HG03108 (cell line): ENCODE measurements at regions not wholly inside any gene's neighbourhood (a gene's known extent, or its start where the extent isn't known, plus 50 kb on each side); places are given as distances from the start of the nearest gene placed in this dataset.

Experiments used
- ATAC-seq: cut with Tn5 transposase; IDR thresholded peaks from one replicate; pipeline ENCODE4 v1.9.1; 2021; ENCODE audit warnings: moderate library complexity; ENCODE audit not compliant: unreplicated experiment

DNA sequence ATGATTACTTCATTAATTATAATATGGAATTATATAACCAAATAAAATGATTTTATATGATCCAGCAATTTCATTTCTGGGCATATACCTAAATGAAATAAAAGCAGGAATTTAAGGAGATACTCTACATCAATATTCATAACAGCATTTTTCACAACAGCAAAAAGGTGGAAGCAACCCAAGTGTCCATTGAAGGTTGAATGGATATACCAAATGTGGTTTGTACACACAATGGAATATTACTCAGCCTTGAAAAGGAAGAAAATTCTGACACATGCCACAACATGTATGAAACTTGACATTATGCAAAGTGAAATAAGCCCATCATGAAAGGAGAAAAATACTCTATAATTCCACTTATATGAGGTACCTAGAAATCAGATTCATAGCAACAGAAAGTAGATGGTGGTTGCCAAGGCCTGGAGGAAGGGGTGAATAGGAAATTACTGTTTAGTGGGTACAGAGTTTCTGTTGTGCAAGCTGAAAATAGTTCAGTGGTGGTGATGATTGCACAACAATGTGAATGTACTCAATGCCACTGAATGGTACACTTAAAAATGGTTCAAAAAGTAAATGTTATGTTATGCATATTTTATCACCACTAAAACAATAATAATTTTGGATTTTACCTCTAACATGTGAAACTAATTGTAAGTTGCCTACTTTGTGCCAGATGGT, 471.5 kb downstream of the SPRY1 start:
- no peak for ATAC-seq

DNA sequence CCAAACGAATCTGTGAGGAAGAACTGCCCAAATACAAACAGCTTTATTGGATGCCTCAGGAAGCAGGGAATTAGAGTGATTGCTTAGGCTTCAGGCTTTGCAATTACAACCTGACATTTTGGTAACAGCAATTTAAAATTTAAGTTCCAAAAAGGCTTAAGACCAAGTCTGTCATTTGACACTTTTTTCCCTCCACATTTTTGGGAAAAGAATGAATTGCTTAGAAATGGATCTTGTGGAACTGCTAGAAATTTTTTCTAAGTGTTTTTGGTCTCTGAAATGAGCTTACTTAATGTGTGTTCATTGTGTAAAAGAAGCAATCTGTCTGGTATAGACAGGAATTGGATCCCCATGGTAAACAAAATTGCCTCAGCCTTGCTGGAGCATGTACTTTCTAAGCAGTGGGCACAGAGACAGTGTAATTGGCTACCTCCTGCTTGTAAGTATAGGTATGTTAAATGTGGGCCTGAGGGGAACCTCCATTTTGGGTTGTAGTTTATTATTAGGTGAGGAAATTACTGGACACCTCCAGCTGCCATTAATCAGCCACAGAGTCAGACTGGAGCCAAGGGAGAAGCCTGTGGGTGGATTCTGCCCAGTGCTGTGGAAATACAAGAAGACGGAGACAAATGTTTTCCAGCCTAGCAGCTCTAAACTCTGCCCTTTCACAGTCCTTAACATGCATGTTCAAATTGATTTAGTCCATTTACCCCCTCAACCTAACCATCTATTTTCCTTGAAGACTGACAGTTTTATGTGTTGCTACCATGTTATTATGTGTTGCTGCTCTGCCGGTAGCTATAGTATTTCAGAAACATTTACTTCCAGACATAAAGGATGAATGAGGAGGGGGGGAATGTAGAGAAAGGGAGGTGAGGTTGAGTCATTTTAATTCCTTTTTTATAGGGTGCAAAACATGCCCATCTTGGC, 473.0 kb downstream of the SPRY1 start:
- no peak for ATAC-seq

DNA sequence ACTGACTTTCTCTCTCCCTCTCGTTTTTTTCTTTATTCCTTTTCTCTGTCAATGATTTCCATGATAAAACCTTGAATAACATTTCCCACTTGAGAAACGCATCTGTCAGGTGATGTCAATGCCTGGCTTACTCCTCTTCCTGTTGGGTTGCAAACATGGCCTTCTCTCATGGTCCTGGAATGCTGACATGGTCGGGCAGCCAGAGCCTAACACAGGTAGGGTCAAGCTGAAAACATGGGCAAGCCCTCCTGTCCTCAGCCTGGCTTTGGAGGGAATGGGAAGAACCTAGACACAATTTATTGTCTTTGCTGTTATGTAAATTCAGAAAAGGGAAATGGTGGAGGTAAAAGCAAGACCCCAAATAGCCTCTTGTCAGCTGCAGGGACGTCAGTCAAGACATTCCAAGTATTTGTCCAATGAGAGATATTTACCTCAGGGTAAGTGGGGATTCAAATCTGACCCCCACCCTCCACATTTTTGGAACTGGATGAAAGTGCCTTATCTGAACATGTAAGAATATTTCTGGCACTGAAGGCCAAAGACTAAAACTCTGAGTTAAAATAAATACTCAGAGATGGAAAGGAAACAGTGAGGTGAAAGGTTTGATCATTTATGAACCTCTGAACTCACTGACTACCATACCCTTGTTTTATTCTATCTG, 473.8 kb downstream of the SPRY1 start:
- no peak for ATAC-seq

DNA sequence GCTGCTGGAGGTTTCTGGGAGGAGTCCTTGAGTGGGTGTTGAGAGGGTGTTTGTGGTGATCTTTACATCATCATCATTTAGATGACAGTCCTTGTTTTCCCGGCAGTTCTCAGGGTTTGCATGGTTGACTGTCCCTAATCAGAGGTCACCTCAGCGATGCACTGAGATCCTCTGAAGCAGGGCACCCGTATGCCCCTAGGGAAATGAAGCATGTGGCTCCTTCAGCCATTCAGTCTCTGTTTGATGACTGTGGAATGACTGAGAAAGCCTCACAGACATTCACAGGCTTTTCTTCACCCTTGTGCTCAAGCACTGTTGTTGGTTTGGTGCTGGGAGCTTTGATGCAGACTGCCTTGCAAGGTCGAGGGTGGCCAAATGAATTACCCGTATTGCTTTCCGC, 474.7 kb downstream of the SPRY1 start:
- no peak for ATAC-seq

DNA sequence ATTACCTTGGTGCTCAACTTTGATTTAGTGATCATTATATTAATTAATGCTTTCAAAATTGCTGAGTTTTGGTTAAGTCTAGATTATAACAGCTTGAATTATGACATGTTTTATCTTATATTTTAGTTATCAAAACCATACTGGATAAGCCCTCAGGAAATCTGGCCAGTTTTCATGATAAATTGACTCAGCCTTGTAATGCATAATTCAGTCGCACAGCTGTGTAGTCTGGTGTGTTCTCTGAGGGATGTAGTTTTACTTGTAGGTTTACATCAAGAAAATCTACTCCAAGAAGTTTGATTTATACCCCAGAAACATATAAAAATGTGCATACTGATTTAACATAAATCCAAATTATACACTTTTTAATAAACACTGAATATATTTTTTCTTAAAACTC, 477.5 kb downstream of the SPRY1 start:
- ATAC-seq: no peak

DNA sequence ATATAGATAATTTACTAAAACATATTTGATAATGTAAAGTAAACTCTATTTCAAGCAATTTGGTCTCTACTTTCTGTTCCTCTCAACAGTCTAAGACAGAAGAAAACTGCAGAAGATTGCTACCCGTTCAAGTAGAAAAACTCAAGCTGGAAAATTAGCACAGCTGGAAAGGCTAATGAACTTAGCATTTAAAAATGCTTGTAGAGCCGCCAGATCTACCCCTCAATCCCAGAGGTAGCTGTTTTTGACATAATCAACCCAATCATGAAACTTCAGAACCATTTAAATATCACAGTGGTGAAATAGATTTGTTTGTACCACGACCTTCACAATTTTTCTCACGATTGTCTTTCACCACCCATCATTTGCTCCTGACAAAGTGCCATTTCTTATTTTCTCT, 479.5 kb downstream of the SPRY1 start:
- no peak for ATAC-seq

DNA sequence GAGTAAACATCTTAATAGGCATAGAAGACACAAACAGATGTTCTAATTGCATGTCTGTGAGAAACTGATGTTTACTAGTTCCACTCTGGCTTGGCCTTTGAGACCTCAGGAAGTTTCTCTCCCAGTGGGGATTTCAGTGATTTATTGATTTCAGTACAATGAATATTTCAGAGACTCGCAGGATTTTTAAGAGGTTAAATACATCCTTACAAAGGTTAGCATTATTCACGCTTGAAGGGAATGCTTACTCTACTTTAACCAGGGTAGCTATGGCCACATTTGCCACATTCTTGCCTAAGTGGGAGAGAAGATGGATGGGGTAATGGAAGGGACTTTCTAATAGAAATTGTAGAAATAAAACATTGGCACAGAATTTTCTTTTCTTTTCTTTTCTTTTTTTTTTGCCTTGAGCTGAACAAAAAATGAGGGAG, 480.1 kb downstream of the SPRY1 start:
- no peak for ATAC-seq

DNA sequence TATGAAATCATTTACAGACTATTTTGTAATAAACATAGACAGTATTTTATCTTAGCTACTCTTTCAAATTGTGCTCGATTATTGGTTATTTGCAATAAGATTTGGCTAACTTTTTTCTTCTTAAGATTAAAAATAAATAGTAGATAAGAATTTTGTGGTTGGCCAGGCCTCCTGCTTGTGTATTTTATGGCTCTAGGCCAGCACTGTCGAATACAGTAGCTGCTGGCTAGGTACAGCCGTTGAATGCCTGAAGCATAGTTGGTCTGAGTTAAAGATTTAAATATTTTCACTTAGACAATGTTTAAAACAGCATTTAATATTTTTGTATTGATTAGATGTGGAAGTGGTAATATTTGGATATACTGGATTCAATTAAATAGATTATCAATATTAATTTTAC, 481.0 kb downstream of the SPRY1 start:
- no peak for ATAC-seq

DNA sequence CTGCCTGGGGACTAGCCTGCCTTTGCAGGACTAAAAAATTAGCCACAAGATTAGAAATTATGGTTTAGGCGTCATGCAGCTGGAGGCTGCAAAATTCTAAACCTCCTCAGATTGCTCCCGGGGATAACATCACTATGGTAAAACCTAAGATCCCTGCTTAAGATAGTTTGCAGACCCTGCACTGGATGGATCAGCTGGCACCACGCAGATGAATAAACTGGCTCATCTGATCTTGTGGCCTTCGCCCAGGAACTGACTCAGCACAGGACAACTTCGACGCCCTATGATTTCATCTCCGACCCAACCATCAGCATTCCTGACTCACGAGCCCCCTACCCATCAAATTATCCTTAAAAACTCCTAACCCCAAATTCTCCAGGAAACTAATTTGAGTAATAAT, 482.4 kb downstream of the SPRY1 start:
- no peak for ATAC-seq

DNA sequence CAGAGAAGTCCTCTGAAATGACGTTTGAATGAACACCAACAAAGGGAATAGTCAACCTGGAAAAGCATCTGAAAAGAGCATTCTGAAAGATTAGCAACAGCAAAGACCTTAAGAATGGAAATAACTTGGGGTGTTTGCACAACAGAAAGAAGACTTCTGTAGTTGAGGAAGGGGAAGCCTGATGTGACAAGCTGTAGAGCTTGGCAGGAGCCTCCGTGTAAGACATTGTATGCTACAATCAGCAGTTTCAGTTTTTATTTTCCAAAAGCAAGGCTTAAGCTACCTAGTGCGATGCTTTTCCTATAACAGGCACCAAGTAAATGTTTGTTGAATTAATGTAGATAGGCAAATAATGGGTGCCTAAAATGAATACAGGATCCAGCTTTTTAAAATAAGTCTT, 484.0 kb downstream of the SPRY1 start:
- ATAC-seq: no peak

DNA sequence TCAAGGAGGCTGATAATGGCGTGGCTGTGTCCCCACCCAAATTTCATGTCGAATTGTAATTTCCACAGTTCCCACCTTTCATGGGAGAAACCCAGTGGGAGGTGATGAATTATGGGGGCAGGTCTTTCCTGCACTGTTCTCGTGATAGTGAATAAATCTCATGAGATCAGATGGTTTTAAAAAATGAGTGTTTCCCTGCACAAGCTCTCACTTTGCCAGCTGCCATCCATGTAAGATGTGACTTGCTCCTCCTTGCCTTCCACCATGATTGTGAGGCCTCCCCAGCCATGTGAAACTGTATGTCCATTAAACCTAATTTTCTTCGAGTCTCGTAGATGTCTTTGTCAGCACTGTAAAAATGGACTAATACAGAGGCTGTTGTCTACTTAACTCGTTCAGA, 488.3 kb downstream of the SPRY1 start:
- ATAC-seq: no peak

DNA sequence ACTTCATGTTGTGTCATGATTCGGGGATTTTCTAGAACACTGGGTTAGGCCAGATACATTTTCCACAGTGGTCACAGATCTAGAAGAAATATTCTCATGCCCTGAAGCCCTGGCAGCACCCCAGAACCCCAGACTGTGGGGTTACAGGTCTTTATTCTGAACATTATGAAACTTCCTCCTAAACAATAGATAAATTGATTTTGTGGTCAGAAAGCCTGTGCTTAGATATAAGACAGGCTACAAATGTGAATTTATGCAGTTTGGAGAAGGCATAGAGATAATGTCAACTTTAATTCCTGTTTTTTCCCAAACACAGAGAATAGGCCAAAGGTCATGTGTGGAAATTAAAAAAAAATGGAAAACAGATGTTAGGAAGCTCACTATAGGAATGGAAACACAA, 492.9 kb downstream of the SPRY1 start:
- ATAC-seq: no peak

DNA sequence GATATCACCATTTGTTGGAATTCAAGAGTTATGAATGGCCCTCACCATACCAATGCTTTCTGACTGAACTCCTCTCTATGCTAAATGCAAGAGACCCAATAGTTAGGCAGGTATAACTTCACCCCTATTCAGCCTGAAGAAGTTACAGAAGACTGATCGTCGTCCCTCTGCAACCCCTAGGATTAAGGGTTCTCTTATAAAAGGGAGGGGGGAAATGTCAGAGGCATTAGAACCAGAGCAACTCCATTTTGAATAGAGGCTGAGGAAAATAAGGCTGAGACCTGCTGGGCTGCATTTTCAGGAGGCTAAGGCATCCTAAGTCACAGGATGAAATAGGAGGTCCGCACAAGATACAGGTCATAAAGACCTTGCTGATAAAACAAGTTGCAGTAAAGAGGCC, 494.3 kb downstream of the SPRY1 start:
- no peak for ATAC-seq

DNA sequence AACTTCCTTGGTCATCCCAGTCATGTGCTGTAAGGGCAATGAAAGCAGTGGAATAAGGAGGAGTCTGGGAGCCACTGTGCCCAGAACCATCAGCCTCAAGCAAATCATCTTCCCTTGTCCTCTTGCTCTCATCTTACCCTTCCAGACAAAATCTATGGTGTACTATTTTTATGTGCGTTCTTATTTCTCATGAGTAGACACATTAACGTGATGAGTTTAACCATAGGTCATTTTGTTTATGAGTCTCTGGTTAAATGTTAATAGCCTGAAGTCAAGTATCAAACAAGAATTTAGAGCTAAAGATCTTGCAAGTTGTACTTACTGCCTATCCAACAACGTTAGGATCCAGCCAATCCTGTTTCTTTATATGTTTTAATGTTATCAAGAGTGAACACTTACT, 495.3 kb downstream of the SPRY1 start:
- ATAC-seq: no peak

DNA sequence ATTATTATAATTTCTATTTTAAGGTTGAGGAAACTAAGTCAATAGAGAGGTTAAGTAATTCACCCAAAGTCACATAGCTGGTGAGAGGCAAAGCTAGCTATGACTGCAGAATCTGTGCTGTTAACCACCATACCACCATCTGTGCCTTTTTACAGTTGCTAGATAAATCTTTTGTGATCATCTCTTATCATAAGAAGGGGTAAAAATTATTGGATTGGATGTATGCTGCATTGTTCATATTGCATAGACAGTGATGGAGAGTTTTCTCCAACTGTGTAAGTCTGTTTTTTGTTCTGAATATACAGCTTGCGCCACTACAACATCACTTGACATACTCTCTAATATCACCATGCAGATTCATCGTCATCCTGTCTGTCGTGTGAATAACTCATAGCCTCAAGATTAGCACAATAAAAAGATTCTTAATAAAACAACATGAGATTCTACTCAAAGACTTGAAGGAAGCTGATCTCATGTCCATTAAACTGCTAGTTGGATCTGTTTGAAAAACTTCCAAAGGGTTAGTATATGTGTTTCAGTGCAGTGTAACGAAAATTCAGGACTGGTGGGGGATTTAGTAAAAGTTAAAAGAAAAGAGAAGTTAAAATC, 495.9 kb downstream of the SPRY1 start:
- no peak for ATAC-seq

DNA sequence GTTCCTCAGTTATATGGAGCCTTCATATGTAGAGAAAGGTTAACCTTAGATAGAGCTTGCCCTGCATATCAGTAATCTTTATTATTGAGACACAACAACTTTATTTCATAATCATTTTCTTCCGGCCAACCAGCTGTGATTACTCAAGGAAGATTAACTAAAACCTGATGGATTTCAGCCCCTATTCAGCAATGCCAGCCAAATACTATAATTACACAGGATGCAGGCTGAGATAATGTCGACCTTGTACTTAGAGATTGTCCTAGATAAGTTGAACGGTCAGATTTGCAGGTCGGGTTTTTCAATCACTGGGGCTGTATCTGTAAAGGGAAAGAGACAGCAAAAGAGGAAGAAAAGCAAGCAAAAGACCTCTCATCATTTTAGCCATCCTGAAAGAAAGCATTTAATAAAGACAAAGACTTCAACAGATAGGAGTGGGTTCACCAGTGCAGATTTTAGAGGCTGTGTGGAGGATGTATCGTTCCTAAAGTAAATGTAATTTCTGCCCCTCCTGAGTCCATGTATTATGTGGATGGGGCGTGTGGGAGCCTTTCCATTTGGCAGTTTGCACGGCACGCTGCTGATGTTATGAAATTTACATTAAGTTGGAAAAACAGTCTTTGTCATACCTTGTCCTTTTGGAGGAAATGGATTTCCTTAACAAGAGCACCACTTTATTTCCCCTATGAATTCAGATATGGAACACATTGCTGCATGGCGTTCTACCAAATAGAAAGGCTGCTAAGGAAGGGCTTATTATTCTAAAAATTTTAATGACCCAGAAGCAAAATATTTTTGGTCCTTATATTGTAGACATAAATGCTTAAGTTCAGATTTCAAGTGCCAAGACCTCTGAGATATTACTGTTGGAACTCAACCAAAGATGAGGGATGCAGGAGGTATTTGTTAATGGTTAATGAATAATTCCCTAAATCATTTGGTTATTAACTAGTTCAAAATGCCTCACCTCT, 496.7 kb downstream of the SPRY1 start:
- no peak for ATAC-seq

DNA sequence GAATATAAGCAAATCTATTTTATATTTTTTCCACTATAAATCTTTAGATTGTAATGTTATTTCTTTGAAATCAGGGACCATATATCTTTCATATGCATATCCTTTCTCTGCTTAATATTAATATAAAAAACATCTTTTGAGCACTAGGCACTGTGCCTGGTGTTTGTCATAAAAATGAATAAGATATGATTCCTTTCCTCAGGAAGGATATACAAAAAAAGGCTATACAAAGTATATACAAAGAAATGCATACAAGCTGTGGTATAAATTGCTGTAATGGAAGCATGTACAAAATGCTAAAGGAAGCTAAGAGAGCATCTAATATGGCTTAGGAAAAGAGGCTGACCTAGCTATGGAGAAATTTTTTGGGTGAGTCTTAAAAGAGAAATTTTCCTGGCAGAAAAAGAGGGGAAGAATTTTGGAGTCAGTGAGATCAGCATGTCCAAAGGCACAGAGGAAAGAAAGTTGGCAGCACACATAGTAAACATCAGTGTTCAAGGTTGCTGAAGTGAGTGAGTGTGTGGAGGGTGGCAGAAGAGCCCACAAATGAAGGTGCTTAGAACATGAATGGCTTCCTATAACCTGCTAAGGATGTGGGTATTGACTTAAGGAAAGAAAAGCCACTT, 500.0 kb downstream of the SPRY1 start:
- ATAC-seq: no peak

DNA sequence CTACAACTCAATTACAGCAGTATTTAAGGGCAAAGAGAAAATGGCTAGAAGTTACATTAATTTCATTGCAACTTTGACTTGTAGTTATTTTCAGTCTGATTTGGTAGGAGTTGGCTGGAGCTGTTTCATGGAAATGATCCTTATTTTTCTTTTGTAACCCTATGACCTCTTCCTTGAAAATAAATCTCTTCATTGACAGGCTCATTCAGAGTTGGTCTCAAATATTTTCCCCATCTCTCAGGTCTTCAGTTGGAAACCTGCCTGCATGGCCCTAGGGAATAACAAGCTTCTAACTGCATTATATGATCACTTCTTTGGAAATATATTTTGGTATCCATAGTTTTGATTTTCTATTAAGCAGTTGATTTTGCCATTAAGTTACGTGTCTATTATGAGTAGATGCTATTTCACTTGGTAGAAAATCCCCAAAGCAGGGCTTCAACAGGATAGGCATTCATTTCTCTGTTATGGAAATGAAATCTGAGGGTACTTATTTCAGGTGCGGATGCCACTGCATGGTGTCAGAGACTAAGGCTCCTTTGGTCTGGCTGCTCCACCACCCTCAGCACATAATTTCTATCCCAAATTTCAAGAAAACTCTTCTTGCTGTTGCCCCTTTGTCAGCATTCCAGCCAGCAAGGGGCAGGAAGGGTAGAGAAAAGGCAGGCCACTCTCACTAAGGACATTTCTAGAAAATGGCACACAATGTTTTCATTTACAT, 502.5 kb downstream of the SPRY1 start:
- no peak for ATAC-seq

DNA sequence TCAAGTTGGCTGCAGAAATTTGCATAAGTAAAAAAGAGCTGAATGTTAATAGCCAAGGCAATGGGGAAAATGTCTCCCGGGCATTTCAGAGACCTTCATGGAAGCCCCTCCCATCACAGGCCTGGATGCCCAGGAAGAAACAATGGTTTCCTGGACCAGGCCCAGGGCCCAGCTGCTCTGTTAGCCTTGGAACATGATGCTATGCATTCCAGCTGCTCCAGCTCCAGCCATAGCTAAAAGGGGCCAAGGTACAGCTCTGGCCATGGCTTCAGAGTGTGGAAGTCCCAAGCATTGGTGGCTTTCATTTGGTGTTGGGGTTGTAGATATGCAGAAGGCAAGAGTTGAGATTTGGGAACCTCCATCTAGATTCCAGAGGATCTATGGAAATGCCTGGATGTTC, 508.3 kb downstream of the SPRY1 start:
- ATAC-seq: no peak
